Stimulated activated CD8-positive, alpha-beta memory T cell treated with anti-CD3 and anti-CD28 coated beads, Interleukin-12 subunit alpha, Interleukin-12 subunit beta, amount 100 ng/mL, for 4 hours (primary cell): ENCODE measurements at regions not wholly inside any gene's neighbourhood (a gene's known extent, or its start where the extent isn't known, plus 50 kb on each side); places are given as distances from the start of the nearest gene placed in this dataset.

Experiments
- DNase-seq: peaks from one replicate; pipeline ENCODE4 v3.0.0-alpha.2; 2020; ENCODE audit warnings: low read depth

DNA sequence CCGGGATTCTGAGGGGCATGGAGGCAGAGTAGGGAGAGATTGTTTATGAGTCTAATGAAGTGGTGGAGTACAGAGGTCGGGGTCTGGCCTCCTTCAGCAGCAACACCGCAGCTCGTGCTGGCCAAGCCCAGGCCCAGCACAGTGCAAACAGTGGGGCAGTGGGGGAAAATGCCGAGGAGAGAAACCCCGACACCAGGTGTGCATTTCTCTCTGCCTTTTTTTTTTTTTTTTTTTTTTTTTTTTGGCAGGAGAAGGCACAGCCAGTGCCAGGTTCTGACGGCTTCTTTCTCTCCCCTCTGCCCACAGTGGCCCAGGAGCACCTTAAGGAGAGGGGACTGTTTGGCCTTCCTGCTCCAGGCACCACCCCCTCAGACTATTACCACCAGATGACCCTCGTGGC is 219.3 kb downstream of the GLI2 start:
- DNase-seq = no peak

DNA sequence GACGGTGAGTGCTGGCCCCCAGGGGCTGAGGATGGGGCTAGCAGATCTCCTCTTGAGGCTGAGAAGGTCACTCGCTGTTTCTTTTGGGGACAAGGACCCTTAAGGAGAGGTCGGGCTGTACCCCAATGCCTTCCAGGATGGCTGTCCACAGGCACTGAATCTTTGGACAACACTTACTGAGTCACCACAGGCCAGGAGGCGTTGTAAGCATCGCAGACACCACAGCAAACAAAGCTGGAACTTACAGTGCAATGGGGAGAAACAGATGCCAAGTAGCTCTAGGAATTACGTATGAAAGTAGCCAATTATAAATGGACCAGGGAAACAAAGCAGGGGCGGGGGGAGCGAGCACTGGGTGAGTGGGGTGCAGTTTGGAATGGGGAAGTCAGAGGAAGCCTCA is 219.8 kb downstream of the GLI2 start:
- no peak for DNase-seq

DNA sequence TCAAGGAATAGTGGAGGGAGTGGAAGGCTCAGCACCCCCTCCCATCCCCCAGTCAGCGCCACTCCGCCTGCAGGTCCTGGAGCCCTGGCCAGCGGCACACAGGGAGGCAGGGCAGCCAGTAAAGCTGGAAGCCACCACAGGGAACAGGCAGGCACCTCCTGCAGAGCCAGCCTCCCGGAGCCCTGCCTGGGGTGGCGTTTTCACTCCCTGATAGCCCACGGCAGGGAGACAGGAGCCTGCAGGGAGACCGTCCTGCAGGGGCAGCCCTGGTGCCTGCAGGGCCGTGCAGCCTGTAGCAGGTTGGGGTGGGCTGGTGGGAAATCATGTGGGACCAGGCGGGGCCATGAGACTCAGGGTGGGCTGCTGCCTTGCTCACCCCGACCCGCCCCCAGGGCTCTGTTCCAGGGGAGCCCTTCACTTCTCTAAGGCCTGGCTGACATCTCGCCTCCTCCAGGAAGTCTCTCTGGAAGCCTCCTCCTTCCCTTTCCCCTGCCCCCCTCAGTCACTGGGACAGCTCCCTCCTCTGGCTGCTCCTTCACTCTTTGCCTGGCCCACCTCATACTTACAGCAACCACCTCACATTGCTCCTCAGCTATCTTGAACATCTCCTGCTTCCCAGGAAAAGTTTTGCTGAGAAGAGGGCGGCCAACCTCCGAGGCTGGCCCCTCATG is 221.0 kb downstream of the GLI2 start:
- no peak for DNase-seq

DNA sequence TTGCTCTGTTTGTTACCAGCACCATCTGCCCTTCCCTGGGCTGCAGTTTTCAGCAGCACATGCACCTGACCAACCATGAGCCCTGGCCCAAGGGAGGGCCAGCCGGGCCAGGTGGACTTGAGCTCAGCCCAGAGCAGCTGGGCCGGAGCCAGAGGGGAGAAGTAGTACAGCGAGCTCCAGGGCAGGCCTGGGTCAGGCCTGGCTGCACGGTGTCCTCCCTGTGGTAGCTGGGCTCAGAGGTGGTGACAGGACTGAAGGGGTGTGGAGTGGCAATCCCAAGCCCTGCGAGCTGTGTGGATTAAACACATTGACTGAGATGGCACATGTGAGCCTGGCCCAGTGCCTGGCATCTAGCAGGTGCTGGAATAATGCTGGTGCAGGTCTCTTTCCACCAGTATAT is 222.2 kb downstream of the GLI2 start:
- DNase-seq = no peak

DNA sequence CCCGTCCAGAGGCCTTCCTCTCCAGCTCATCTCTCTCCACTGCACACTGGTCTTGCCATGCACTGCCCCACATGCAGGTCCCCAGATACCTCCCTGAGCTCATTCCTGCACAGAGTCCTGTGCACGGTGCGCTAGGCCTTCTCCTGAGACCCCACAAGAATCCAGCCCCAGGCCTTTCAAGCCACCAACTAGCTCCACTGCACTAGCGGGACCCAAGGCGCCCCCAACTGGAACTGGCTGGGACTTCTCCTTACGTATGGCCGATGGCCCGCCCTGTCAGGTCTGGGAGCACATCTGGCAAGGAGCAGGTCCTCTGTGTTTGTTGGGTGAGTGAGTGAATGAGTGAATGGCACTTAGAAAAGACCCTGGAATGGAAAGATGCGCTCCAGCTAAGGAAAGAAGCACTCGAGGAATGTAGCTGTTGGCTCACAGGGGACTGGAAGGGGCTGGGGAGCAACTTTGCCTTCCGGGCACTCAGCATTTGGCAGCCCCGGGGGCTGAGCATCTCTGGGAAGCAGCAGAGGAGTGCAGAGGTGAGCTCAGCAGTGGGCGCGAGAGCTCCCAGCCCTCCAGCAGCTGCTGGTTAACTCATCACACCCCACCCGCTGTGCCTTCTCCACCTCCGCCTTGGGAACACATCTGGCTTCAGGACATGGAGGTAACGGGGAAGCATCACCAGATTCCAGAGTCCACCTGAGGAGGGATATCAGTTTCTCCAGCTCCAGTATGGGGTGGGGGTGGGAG is 223.1 kb downstream of the GLI2 start:
- no peak for DNase-seq

DNA sequence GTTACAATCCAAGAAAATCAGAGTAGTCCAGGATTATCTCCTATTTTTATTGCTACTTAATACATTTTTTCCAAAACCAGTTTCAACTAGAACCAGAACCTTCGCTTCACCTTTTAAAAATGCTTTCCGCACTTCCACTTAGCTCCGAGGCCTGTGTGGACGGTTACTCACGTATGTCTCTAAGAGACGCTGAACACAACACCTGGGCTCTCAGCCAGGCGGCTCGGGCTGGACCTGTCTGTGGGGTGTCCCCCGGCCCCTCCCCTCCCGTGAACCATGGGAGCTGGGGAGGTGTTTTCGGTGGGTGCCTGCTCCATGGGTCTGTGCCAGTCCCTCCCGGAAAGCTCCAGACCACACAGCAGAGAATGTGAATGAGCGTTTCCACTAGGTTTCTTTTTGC is 223.8 kb downstream of the GLI2 start:
- no peak for DNase-seq

DNA sequence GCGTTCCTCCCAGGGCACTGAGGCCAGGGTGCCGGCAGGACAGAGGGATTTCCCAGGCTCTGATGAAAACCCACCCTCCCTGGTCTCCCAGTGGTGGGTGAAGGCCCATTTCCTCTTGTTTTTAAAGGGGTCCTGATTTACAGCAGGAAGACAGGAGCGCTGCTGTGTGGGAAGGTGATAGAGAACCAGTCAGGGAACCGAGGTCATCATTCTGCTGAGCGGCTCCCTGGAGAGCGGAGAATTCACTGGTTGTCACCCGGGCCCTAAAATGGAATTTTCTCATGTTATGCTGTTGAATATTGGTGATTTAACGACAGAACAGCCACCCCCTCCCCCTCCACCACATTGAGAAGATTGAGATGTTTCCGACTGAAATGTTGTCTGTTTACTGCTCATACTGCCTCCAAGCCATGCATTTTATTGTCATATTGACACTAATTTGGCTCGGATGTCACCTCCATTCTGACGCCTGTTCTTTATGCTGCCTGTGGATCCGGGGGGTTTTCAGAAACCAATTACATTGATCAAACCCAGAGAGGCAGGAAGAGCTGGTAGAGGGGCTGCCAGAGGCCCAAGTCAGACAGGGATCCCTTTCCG is 225.2 kb downstream of the GLI2 start:
- no peak for DNase-seq

DNA sequence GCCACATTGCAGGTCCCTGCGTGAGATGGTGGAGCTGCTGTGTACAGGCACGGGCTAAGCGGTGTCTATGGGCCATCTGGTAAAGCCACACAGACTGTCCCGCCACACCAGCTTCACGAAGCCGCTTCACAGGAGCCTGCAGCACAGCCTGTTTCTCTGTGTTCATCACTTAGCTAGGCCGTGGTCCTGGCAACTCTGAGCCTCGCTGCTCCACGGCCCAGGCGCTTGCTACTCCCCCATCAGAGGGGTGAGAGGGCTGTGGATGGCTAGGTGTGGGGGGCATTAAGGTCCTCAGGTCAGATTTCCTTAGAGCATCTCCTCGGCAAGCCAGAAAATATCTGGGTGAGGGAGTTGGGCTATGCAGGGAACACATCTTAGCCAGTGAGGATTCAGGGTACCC is 225.7 kb downstream of the GLI2 start:
- DNase-seq = no peak

DNA sequence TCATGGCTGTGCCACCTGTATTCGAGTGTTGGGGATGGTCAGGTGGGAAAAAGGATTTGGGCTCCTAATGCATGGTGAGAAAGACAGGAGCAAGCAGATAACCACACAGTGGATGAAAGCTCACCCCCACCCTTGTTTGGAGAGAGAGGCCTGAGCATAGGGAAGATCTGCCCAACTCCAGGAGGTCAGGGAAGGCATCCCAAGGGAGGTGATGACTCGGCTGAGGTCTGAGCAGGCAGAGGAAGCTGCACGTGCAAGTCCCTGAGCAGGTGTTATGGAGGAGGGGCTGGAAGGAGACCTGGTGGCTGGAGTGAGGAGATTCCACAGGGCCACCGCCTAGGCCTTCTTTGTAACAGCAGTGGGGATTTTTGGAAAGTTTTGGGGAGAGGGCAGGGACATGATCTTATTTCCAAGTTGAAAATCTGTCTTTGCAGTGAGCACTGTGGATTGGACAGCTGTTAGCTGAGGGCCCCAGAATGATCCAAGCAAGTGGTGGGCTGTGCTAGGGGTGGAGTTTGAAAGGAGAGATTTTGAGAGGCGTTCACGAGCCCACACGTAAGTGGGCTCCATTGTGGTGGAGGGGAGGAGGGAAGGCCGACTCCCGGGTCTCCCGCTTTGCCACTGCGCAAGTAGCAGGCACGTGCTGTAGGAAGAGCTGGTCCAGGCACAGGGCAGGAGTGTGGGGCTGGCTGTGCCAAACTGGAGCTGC is 228.5 kb downstream of the GLI2 start:
- DNase-seq = no peak

DNA sequence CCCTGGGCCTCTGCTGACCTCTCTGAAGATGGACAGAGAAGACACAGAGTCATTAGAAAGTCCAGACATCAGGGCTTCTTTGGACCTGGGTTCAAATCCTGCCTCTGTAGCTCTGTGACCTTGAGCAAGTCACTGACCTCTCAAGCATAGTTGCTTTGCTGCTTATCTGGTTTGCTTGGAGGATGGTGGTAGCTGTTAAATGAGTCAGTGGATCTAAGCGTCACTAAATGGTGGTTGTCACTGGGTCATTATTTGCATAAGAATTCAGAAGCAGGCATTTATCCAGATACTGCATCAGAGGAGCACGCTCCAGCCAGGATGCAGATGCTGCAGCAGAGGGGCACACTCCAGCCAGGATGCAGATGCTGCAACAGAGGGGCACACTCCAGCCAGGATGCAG is 229.2 kb downstream of the GLI2 start:
- no peak for DNase-seq

DNA sequence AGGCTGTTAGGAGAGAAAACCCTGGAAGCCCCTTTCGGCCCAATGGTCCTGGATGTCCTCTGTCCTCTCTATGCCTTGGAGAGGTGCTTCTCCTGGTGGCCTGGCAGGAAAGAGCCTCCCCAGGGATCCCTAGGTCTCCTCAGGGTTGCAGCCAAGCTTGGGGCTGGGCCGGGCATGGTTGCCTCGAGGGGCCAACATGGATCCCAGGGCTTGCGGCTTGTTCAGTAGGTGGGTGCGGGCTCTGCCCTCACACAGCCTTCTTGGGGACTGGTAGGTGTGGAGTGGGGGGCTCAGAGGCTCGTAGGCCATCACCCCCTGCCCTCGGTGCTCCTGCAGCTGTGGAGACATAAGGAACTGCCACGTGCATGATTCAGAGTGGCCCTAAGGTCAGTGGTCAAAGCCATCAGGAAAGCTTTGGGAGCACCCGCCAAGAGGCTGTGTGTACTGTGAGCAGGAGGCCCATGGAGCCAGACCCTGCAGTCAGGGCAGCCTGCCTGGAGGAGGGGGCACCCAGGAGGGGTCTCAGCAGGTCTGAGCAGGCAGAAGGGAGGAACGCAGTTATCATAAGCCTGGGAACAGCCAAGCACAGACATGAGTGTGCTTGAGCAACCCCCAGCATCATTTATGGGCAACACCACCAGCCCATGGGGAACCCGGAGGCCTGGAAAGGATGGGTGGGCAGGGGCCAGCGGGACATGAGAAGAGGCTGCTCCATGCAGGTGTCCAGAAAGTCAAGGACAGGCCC is 231.0 kb downstream of the GLI2 start:
- no peak for DNase-seq

DNA sequence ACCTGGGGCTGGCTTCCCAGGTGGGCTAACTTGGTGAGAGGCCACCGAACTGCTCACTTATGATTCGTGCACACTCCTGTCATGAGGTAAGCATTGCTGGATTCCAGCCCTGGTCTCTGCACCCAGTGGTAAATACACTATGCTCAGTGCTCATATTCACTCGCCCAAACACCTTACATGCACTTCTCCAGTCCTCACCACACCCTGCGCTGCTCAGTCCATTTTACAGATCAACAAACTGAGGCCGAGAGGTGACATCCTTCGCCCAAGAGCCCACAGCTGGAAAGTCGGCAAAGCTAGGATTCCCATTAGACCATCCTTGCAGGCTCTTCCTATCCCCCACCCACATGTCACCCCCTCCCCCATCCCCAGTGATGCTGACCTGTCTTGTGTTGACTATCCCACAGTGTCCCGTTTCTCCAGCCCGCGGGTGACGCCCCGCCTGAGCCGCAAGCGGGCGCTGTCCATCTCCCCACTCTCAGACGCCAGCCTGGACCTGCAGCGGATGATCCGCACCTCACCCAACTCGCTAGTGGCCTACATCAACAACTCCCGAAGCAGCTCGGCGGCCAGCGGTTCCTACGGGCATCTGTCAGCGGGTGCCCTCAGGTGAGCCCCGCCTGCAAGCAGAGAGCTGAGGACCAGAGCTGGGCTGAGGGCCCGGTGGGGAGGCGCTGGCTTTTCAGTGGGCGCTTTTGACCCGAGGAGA is 232.8 kb downstream of the GLI2 start:
- no peak for DNase-seq

DNA sequence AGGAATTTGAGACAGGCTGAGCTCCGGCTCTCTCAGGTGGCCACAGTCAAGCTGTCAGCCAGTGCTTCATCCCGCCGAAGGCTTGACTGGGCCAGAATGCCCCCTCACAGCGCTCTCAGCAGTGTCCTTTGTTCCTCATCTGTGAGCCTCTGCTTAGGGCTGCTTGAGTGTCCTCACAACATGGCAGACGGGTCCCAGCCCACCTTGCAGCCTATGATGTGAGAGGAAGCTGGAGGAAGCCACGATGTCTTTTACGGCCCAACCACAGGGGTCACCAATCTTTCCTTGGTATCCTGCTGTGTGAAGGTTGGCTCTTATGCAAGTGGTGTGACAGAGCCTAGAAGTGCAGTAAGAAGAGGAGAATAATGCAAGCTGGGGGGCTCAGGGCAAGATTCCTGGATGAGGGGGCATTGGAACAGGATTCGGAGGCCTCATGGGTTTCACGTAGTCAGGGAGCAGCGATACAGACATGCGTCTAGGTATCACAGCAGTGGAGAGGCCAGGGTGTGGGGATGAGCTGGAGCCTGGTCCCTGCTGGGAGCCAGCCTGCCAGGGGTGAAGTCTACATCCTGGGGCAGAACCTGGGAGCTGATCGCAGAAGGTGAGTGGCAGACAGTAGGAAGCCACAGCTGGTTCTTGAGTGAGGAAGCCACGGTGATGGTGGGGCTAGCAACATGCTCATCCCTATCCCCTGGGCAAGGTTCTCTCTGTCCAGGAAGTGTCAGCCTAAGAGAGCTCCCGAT is 234.1 kb downstream of the GLI2 start:
- no peak for DNase-seq

DNA sequence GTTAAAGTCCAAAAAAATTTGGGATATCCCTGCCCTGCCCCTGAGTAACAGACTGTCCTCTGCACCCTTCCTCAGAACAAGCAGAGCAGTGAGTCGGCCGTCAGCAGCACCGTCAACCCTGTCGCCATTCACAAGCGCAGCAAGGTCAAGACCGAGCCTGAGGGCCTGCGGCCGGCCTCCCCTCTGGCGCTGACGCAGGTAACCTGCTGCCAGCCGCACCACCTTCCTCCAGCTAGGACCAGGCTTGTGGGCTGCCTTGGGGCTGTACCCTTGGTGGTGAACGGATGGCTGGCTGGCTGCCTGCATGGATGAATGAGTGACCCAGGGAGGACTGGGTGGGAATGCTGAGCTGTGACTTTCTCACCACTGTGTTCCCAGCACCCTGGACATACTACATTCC is 236.2 kb downstream of the GLI2 start:
- DNase-seq = no peak

DNA sequence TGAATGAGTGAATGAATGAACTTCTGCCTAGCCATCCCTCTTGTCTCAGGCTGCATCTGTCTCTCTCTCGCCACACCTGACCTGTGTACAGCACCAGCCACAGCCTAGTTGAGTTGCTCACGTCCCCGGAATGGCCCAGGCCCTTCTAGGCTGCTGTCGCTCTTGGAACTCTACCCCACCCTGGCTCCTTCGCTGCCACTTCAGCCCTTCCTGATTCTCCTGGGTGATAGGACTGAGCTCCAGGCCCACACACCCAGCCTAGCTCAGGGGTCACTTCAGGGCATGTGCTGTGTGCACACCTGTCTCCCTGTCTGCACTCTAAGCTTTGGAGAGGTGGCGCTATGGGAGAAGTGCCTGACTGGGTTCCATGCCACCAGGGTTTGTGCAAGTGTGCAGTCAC is 236.6 kb downstream of the GLI2 start:
- no peak for DNase-seq

DNA sequence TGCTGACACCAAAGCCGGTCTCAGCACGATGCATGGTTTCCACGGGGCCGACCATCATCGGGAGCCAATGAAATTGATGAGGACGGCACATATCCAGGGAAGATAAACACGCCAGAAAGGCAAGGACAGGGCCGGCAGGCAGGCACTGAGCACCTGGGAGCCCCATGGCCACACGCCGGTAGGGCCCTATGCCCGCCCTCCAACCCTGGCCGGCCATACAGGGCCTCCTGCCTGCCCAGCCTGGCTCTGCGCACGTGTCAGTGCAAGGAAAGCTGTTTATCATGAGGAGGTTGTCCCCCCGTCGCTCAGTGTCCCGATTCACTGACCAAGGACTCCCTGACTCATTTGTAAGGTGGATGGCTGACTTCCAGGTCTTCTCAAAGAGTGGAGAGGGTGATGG is 237.5 kb downstream of the GLI2 start:
- DNase-seq = no peak

DNA sequence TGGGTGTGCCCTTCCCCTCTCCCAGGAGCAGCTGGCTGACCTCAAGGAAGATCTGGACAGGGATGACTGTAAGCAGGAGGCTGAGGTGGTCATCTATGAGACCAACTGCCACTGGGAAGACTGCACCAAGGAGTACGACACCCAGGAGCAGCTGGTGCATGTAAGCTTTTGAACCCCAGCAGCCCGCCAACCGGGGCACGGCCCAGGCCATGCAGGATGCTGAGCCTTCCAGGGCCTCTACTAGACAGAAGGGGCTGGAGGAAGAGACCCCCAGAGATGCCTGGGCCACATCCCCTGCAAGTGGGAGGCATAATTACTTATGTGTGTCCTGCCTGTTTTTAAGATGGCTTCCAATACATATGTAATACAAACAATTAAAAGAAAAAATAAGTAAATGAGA is 239.3 kb downstream of the GLI2 start:
- DNase-seq = no peak

DNA sequence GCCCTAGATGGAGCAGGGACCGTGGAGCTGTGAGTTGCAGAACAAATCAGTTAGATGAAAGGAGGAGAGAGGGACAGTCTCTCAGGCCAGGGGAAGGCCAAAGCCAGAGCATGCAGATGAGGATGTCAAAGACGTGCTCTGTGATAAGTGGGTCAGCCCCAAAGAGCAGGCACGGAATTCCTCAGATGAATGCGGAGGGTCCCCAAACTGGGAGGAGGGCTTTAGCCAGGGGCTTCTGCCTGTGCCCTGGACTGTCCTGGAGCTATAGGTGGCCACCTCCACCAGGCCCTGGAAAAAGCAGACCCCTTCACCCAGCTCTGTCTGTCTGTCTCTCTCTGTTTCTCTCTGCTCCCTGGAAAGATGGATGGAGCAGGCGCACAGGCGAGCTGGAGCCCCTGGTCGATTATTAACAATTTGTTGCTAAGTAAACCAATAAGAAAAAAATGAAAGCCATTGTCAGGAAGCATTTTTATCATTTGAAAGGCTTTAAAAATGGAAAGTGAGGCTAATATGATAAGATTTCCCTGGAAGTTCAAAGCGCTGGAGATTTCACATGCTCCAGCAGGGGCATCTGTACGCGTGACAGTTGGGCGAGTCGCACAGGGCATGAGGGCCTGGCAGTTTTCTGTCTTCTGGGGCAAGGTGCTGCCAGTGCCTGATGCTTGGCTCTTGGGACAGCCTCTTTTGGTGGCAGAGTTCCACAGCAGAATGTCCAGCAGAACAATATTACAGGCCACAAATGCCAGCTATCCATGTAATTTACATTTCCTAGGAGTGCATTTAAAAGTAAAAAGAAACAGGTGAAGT is 241.0 kb downstream of the GLI2 start:
- no peak for DNase-seq

DNA sequence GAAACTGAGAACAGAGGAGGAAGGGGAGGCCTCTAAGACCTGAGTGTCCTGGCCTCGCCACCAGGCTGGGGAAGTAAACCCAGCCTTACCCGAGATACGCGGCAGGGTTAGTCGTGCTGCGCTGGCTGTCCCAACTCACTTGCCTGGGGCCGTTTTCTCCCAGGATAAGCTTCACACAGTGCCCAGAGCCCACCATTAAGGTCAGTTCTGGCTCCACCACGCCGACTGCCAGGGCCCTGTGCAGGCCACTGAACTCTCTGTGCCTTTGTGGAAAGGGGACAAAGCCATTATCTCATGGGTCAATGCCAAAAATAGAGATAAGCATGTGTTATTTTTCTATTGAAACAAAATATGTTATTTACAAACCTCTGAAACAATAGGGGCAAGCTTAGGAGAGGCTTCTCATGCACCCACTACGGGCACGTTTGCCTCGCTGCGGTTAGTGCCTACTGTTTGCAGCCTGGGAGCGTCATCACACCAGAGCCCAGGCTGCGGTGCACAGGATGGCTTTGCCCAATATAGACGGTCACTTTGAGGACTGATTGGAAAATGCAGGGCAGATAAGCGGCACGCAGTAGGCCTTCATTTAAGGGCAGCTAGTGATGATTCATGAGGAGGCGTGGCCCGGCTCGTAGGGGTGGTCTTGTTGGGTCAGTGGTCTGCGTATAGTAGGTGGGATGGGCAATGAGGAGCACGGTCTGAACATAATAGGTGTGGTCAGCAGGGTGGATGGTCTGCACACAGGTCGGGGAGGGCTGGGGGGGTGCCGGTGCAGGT is 242.1 kb downstream of the GLI2 start:
- no peak for DNase-seq
